ENCODE measurements at regions not wholly inside any gene's neighbourhood (a gene's known extent, or its start where the extent isn't known, plus 50 kb on each side); places are given as distances from the start of the nearest gene placed in this dataset.
A peak's percentile ranks its signal among the peaks of the same experiment; 100 is the strongest.
"Not testable (repeated sequence)": the region's sequence is repeated elsewhere in the genome, so short reads cannot be mapped to it uniquely, and the experiment has no call there.

DNA sequence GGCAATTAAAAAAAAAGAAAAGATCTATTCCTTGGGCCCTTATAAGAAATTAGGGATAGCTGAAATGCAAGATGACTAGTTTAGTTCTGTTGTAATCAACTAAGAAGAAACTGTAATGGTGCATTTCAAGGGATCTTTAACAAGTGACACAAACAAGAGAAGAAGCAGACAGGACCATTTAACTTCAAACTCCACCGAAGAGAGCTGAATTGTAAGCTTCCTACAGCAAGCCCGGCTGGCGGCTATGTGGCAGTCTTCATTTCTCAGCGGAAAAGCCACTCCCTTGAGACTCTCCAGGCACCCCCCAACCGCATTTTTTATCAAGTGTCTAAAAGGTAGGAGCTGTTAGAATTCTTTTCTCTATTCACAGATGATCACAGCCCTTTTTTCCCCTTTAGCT, 305.2 kb upstream of the ZNF507 start:
- peaks cover 0 to 4% of the 10 kb centered on the region in 2 donors for H3K9me3 Mint-ChIP-seq
- DNase-seq (ENCODE audit: low spot score in 2 of 2), result no peak
- no peak for ATAC-seq
- H3K27ac Mint-ChIP-seq, result no peak overlapping the region
- no peaks in the 10 kb centered on the region for H3K36me3 Mint-ChIP-seq

DNA sequence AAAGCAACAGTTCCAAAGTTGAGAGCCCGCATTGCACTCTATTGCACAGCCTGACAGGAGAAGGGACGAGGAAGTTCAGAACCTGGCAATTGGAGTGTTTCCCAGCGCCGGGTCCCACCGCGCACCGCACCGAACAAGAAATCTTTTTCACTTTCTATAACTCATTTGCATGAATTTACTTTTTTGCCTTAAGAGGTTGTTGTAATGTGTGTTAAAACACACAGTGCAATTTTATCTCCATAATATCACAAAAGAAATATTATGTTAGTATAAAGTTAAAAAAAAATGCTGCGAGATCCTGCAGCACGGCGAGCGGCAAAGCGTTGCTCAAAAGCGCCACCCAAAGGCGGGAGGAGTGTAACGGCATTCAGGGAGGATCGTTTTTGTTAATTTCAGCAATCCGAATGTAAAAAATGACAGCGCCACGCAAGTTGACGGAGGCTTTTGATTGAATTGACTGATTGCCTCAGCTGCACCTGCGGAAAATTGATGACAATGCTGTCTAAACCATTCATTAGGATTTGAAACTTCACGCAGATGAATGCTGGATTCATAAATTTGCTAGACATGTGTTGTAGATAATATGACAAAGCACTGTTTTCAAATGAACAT, 303.6 kb upstream of the ZNF507 start:
- Mint-ChIP-seq H3K27ac (no peak overlapping the region), H3K9me3 (peaks cover 0 to 3% of the 10 kb centered on the region in 2 donors), H3K36me3 (no peaks in the 10 kb centered on the region)
- peak in 1 of 2 donors; percentile 53 for DNase-seq (ENCODE audit: low spot score in 2 of 2)
- no peak for ATAC-seq

DNA sequence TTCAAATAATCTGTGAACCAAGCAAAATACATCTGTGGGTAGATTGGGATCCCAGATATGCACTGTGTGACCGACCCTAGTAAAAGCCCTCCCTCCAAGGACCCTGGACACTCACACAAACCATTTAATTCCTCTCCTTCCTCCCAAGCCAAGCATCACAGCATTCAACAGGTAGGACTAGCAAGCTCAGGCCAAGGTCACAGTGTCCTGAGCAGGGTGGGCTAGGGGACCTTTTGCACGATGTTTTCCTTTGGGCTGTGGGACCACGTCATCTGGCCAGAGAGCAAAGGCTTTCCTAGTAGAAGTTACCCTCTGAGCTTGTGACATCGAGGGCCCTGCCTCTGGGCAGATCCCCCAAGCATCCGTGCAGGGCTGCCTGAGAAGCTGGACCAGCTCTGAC, 297.6 kb upstream of the ZNF507 start:
- no peak overlapping the region for H3K27ac Mint-ChIP-seq
- DNase-seq (ENCODE audit: low spot score in 2 of 2) (no peak), ATAC-seq (no peak)
- peaks cover 2 to 7% of the 10 kb centered on the region in 2 donors for H3K9me3 Mint-ChIP-seq
- H3K36me3 Mint-ChIP-seq, result no peaks in the 10 kb centered on the region

DNA sequence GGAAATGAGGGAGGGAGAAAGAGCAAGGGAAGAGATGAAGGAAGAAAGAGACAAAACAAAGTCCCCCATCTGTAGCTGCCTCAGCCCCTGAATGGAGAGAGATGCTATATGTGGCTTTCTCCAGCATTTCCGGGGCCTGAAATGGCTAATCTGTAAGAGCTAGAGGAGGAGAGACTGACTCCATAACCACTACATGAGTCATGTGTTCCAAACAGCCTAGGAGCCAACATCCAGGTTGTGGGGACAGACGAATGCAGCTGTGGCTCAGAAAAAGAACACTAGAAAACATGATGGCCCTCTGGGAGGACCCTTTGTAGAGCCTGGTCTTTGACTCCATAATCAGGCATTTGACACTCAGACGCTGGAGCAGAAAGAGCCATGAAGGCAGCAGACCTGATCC, 292.0 kb upstream of the ZNF507 start:
- peaks cover 3 to 12% of the 10 kb centered on the region in 2 donors for H3K9me3 Mint-ChIP-seq
- no peak for ATAC-seq
- DNase-seq (ENCODE audit: low spot score in 2 of 2), result no peak
- H3K27ac Mint-ChIP-seq, result no peak overlapping the region
- peaks cover 0 to 5% of the 10 kb centered on the region in 2 donors for H3K36me3 Mint-ChIP-seq

DNA sequence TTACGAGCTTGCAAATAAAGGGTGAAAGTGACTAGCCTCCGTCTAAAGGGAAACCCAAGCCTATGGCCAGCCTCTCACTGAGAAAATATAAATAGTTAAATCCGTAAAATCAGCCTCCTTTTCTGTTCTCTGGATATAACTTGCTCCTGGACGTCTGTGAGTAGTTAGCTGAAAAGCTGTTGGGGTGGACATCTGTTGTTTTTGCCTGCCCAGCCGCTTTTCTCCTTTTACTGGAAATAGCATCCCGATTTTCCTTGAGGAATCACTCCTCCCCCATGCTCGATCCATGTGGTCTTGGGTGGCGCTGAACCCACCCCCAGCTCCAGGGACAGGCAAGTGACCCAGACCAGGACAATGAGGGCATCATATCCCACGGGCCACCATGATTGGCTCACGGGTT, 291.5 kb upstream of the ZNF507 start:
- peaks cover 0 to 5% of the 10 kb centered on the region in 2 donors for H3K36me3 Mint-ChIP-seq
- DNase-seq (ENCODE audit: low spot score in 2 of 2) (no peak), ATAC-seq (no peak)
- peaks cover 3 to 12% of the 10 kb centered on the region in 2 donors for H3K9me3 Mint-ChIP-seq
- no peak overlapping the region for H3K27ac Mint-ChIP-seq

DNA sequence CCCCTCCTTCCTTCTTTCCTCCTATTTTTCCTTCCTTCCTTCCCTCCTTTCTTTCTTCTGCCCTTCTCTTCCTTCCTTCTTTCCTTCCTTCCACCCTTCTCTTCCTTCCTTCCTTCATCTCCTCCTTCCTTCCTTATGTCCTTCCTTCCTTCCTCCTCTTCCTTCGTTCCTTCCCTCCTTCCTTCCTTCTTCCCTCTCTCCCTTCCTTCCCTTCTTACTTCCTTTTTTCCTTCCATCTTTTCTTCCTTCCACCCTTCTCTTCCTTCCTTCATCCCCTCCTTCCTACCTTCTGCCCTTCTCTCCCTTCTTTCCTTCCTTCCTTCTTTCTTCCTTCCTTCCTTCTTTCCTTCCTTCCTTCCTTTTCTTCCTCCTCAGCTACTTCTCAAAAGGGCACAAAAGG, 287.3 kb upstream of the ZNF507 start:
- Mint-ChIP-seq H3K27ac (no peak overlapping the region), H3K9me3 (peaks cover 2 to 4% of the 10 kb centered on the region in 2 donors)
- ATAC-seq, result no peak

DNA sequence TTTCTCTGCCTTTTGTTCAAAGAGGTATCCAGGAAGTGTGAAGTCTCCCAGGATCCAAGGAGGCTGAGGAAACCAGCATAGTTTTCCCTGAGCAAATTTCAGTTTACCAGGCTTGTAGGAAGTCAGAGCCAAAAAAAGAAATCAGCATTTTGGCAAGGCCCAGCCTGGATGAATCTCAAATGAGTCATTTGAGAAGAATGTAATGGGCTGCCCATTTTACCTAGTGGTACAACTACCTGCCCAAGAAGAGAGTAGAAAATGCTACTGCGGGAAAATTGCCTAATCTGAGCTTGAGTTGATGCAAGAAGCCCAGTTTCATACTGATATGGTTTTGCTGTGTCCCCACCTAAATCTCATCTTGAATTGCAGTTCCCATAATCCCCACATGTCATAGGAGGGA, 284.1 kb upstream of the ZNF507 start:
- Mint-ChIP-seq H3K9me3 (peaks cover 0 to 4% of the 10 kb centered on the region in 2 donors), H3K27ac (no peak overlapping the region), H3K36me3 (peaks cover 0 to 5% of the 10 kb centered on the region in 2 donors)
- DNase-seq (ENCODE audit: low spot score in 2 of 2), result no peak
- ATAC-seq, result no peak

More for the DNA sequence above, 287.3 kb upstream of the ZNF507 start:
- DNase-seq (ENCODE audit: low spot score in 2 of 2), result no peak
- peaks cover 0 to 5% of the 10 kb centered on the region in 2 donors for H3K36me3 Mint-ChIP-seq

DNA sequence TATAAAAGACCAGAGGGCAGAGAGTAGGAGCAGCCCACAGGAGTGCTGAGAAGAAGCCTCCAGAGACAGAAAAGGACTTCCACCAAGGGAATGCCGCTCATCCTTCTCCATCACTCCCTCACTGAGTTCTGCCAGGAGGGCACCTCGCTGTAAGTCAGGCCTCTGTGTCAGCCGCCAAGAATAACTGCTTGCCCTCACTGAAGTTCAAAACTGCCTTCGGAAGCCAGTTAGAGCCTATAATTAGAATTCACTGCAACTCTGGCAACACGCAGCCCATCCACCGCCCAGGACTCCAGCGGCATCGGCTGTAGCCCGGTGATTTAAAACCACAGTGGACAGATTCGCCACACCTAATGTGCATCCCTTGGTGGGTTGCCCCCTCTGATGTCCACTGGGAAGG, 281.8 kb upstream of the ZNF507 start:
- ATAC-seq (no peak), DNase-seq (ENCODE audit: low spot score in 2 of 2) (no peak)
- no peak overlapping the region for H3K27ac Mint-ChIP-seq
- no peaks in the 10 kb centered on the region for H3K36me3 Mint-ChIP-seq
- H3K9me3 Mint-ChIP-seq, result peaks cover 0 to 4% of the 10 kb centered on the region in 2 donors

DNA sequence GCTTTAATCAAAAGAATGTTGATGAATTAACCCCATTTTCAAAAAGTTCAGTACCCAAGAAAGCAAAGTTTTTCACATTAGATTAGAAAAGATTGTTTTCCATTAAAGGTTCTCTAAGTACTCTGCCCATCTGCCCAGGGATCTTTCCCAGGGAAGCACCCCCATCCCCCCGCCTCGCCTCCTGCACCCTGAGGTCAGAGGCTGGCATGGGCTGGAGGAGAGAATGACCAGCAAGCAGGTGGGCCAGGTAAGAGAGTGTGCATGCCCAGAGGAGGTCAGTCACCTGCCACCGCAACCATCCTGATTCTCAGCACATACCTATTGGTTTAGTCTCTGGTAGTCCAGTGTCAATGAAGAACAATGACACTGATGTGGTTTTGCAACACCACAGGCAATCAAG, 279.4 kb upstream of the ZNF507 start:
- Mint-ChIP-seq H3K36me3 (no peaks in the 10 kb centered on the region), H3K9me3 (no peaks in the 10 kb centered on the region), H3K27ac (no peak overlapping the region)
- ATAC-seq (no peak), DNase-seq (ENCODE audit: low spot score in 2 of 2) (no peak)

DNA sequence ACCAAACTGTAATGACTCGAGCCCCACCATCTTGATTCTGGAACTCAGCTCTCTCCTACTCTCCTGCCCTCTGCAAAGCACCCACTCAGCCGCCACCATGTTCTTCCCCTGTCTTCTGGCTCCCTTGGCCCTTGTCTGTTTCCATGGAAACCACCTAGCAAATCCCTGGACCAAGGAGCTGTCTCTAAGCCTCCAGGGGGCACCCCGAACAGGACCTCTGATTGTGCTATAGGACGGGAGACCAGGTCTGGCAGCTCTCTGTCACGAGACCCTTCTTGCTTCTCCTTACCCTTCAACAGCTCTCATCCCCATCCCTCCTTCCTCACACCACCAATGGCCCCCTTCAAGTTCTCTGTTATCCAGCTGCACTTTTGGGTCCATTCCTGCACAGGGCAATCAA, 277.7 kb upstream of the ZNF507 start:
- no peak for ATAC-seq
- H3K36me3 Mint-ChIP-seq, result no peaks in the 10 kb centered on the region
- no peak for DNase-seq (ENCODE audit: low spot score in 2 of 2)
- no peaks in the 10 kb centered on the region for H3K9me3 Mint-ChIP-seq
- H3K27ac Mint-ChIP-seq, result no peak overlapping the region

DNA sequence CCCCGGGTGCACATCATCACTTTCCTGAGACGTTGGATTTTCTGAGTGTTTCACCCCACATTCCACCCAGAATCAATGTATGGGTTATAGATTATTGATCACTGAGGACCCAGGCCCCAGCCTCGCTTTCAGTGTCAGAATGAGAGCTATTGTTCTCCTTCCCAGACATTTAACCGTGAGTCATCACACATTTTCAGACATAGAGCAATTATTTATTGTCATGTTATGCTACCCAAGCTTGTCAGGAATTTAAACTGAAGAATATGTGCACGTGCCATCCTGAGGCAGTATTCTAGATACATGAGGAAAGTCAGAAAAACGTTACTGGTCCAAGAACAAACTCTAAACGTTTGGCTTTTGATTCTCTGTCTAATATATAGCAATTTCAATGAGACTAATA, 276.6 kb upstream of the ZNF507 start:
- H3K27ac Mint-ChIP-seq, result no peak overlapping the region

DNA sequence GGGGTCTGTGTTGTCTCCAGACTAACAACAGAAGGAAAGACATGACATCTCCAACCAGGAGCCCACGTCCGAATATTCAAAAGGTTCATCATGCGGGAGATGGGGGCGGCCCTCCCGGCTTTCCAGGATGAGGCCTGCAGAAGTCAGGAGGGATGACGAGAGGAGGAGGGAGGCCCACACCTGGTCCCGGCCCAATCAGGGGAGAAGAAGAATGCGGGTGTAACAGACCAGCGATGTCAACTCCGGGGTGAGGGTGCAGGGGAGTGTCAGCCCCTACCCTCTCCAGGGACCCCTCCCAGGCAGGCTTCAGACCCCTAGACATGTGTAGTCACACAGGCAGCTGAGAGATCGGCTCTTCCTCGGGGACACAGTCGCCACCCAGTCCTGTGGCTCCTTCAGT, 275.3 kb upstream of the ZNF507 start:
- H3K36me3 Mint-ChIP-seq, result no peaks in the 10 kb centered on the region
- no peak overlapping the region for H3K27ac Mint-ChIP-seq
- ATAC-seq, result no peak
- no peak for DNase-seq (ENCODE audit: low spot score in 2 of 2)
- H3K9me3 Mint-ChIP-seq, result no peaks in the 10 kb centered on the region

More for the DNA sequence above, 276.6 kb upstream of the ZNF507 start:
- no peaks in the 10 kb centered on the region for H3K9me3 Mint-ChIP-seq
- no peak for DNase-seq (ENCODE audit: low spot score in 2 of 2)
- ATAC-seq, result no peak
- H3K36me3 Mint-ChIP-seq, result no peaks in the 10 kb centered on the region

DNA sequence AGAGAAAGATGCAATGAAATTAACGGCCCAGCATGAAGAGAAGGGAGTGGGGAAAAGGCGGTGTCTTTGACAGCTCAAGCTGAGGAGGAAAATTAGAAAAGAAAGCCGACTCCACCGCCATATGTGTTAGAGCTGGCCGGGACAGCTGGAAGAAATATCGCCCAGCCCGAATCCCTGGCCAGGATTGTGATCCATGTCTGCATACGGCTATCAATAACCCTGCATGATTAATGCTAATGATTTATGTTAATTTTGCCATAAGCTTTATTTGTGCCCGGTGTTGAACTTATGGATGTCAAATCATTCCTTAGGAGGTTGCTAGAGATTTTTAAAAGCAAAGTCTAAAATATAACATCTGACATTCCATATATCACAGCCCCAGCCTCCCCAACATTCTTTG, 263.4 kb upstream of the ZNF507 start:
- DNase-seq (ENCODE audit: low spot score in 2 of 2), result no peak
- Mint-ChIP-seq H3K27ac (no peak overlapping the region), H3K9me3 (peaks cover 10 to 14% of the 10 kb centered on the region in 2 donors), H3K36me3 (no peaks in the 10 kb centered on the region)
- ATAC-seq, result no peak

DNA sequence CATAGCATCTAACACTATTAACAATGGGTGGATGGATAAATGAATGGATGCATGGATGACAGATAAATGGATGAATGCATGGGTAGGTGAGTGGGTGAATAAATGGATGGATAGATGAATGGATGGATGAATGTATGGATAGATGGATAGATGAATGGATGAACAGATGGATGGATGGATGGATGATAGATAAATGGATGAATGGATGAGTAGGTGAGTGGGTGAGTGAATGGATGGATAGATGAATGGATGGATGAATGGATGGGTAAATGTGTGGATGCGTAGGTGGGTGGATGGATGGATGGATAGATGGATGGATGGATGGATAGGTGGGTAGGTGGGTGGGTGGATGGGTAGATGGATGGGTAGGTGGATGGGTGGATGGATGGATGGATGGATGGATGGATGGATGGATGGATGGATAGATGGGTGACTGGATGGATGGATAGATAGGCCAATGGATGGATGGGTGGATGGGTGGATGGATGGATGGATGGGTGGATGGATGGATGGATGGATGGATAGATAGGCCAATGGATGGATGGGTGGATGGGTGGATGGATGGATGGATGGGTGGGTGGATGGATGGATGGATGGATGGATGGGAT, 260.6 kb upstream of the ZNF507 start:
- not testable (repeated sequence) for H3K27ac Mint-ChIP-seq; ATAC-seq; H3K36me3 Mint-ChIP-seq; DNase-seq (ENCODE audit: low spot score in 2 of 2)
- peaks cover 14 to 17% of the 10 kb centered on the region in 2 donors for H3K9me3 Mint-ChIP-seq

DNA sequence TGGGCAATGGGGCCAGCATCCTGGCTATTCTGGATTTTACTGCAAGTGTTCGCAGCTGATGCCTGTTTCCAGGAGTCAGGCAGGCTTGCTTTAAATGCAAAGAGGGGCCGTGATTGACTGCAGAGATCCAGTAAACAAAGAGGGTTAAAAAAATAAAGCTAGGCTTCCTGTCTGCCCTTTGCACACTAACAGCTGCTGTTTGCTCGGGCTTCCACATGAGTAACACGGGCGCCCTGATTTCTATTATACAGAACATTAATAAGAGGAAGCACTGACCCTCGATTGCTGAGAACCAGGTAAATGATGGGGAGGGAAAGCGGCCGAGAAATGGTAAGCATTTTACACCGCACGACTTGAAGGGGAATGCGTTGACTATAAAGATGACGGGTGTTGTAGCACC, 254.2 kb upstream of the ZNF507 start:
- Mint-ChIP-seq H3K27ac (no peak overlapping the region), H3K36me3 (no peaks in the 10 kb centered on the region), H3K9me3 (peaks cover 6 to 9% of the 10 kb centered on the region in 2 donors)
- ATAC-seq (no peak), DNase-seq (ENCODE audit: low spot score in 2 of 2) (no peak)

DNA sequence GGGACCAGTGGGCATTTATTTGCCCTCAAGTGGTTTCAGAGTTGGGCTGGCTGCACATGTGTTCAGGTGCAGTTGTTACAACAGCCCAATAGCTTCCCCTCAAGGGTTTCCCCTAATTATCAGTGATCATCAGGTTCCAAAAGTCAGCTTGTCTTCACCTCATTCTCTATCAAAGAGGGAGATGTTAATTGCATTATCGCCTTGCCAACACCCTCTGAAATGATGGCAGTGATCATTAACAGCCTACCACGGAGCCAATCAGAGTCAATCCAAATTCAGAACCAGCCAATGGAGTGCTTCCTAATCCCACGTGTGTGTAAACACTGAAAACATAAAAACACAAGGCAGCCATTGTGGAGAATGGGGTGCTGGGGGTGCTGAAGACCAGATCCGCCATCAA, 248.4 kb upstream of the ZNF507 start:
- Mint-ChIP-seq H3K27ac (no peak overlapping the region), H3K36me3 (no peaks in the 10 kb centered on the region), H3K9me3 (peaks cover 5 to 6% of the 10 kb centered on the region in 2 donors)
- no peak for ATAC-seq
- no peak for DNase-seq (ENCODE audit: low spot score in 2 of 2)

DNA sequence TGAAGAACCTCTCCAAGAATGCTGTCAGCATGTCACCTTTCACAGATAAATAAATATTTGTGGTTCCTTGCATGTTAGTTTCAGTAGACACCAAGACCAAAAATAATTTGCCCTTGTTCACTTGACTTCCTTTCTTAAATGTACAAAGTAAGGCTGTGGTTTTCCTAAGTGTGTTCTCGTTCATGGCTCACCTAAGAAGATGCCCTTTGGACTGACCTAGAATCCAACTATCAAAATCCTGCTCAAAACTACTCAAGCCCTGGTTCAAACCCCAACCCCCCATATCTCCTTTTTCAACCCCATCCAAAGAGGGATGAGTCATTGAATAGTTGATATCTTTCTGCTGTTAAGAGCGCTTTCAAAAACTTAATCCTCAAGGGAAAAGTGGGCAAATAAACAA, 247.8 kb upstream of the ZNF507 start:
- peaks cover 5 to 6% of the 10 kb centered on the region in 2 donors for H3K9me3 Mint-ChIP-seq
- no peaks in the 10 kb centered on the region for H3K36me3 Mint-ChIP-seq
- no peak overlapping the region for H3K27ac Mint-ChIP-seq
- DNase-seq (ENCODE audit: low spot score in 2 of 2), result no peak
- ATAC-seq, result no peak

DNA sequence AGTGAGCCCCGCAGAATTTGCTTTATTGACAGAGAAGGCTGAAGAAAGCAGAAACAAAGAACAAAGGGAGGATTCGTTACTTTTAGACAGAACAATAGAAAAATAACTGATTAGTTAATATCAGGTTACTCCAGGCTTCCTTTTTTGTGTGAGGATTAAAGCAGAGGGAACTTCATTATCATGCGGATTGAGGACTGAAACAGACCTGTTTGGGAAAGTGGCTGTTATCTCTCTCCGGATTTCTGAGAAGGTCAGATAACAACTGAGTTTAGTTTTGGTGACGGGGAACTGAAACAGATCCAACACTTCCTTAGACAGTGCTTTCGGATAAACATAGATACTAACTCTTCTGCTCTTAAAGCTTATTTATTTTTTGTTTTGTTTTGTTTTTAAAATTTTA, 246.4 kb upstream of the ZNF507 start:
- no peaks in the 10 kb centered on the region for H3K36me3 Mint-ChIP-seq
- no peak for ATAC-seq
- H3K9me3 Mint-ChIP-seq, result peaks cover 0 to 6% of the 10 kb centered on the region in 2 donors

More for the DNA sequence above, 246.4 kb upstream of the ZNF507 start:
- H3K27ac Mint-ChIP-seq, result no peak overlapping the region
- DNase-seq (ENCODE audit: low spot score in 2 of 2), result no peak
